ENCODE measurements at regions not wholly inside any gene's neighbourhood (a gene's known extent, or its start where the extent isn't known, plus 50 kb on each side); places are given as distances from the start of the nearest gene placed in this dataset.

DNA sequence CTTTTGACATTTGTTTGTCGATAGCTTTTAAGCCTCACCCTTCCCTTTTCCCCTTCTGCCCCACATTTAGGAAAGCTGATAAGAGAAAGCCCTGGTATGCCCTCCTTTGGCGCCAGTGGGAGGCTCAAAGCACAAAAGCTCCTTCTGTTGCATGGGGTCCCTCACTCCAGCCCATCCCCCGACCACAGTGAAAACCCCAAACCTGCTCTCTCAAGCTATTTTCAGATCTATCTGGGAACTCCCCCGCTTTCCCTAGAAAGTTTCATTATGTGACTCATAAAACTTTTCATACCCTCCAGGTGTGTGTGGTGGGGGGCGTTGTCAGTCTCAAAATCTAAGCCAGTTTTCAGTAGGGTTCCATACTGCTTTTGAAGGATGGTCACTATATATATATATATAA, 259.0 kb upstream of the PCDH7 start:
- H3K27me3 ChIP-seq, result no peaks in the 10 kb centered on the region
- no peak overlapping the region for H3K27ac ChIP-seq
- no peaks in the 10 kb centered on the region for H3K9me3 ChIP-seq
- H3K4me1 ChIP-seq, result no peaks in the 10 kb centered on the region
- intact Hi-C loops (cut with DNase I), result no loop called here
- no peak overlapping the region for H3K4me3 ChIP-seq
- DNase-seq (ENCODE audit: extremely low spot score in 2 of 2), result no peak
- TF ChIP-seq POLR2AphosphoS5 (IDR thresholded peaks at IDR 0.05; ENCODE audit: insufficient read depth in 1 of 2, low read depth in 1 of 2) (no peak), POLR2A (IDR thresholded peaks at IDR 0.05) (no peak)
- TF ChIP-seq, protein P1, sequence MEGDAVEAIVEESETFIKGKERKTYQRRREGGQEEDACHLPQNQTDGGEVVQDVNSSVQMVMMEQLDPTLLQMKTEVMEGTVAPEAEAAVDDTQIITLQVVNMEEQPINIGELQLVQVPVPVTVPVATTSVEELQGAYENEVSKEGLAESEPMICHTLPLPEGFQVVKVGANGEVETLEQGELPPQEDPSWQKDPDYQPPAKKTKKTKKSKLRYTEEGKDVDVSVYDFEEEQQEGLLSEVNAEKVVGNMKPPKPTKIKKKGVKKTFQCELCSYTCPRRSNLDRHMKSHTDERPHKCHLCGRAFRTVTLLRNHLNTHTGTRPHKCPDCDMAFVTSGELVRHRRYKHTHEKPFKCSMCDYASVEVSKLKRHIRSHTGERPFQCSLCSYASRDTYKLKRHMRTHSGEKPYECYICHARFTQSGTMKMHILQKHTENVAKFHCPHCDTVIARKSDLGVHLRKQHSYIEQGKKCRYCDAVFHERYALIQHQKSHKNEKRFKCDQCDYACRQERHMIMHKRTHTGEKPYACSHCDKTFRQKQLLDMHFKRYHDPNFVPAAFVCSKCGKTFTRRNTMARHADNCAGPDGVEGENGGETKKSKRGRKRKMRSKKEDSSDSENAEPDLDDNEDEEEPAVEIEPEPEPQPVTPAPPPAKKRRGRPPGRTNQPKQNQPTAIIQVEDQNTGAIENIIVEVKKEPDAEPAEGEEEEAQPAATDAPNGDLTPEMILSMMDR (IDR thresholded peaks at IDR 0.05), result no peak
- H3K36me3 ChIP-seq, result no peaks in the 10 kb centered on the region

DNA sequence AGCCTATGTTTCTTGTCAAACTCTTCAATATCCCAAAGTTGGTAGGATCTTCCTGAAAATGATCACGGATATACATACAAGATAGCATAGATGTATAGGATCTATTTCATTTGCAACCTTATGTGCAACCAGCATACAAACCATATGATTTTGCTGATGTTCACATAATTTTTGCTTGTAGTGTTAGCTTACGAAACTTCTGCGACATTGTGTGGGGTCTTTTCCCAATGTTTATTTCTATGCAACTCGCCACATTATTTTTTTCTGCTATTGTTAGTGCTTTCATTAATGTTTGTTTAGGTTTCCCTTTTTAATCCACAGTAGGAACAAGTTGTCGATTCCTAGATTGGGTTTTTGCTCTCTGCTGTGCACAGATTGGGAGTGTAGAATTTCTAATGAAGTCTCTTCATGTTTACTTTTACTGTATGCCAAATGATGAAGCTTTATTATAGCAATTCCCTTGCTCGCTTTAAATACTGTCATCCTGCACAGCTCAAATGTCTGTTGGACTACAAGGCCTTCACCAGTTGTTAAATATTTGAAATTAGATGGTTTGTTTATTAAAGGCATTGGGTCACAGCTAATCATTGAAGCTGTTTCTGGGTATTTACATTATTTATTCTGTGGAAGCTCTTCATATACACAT, 257.6 kb upstream of the PCDH7 start:
- no peaks in the 10 kb centered on the region for H3K27me3 ChIP-seq
- no peaks in the 10 kb centered on the region for H3K4me1 ChIP-seq

DNA sequence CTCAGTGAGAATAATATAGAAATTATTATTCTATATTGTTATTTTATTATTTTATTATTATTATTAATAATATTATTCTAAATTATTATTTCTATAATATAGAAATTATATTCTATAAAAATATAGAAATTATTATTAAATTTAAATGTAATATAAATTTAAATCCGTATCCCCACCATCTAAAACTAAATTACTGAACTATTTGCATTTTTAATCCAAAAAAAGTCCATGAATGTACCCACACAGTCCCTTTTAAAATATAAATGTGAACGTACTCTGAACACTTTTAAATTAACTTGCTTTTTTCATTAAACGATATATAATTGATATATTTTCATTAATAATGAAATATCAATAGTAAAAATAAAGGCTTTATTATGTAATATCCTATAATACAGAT, 248.3 kb upstream of the PCDH7 start:
- Histone ChIP-seq H3K4me1 (no peaks in the 10 kb centered on the region), H3K27ac (no peak overlapping the region)

More for the DNA sequence above, 257.6 kb upstream of the PCDH7 start:
- no peak for DNase-seq (ENCODE audit: extremely low spot score in 2 of 2)
- no peak overlapping the region for H3K4me3 ChIP-seq
- intact Hi-C loops (cut with DNase I), result no loop called here
- no peak overlapping the region for H3K27ac ChIP-seq
- H3K36me3 ChIP-seq, result no peaks in the 10 kb centered on the region
- no peaks in the 10 kb centered on the region for H3K9me3 ChIP-seq
- TF ChIP-seq POLR2AphosphoS5 (IDR thresholded peaks at IDR 0.05; ENCODE audit: insufficient read depth in 1 of 2, low read depth in 1 of 2) (no peak), POLR2A (IDR thresholded peaks at IDR 0.05) (no peak)
- TF ChIP-seq, protein P1 (IDR thresholded peaks at IDR 0.05), result no peak

DNA sequence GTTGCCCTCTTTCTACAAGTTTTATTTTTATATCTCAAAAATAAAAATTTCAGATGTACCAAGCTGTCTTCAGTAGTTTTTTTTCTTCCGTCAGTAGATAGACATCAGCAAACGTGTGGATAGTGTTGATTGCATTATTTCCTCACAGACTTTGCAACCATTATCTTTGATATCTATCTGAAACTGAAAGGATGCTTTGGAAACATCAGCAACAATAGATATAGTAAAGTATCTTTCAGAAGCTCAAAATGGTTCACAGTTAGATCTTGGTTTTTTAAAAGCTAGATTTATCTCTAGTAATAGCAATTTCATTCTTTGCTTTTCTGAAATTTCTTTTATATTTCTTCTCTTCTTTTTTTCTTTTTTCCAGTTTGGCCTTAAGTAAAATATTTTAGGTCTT, 246.9 kb upstream of the PCDH7 start:
- intact Hi-C loops (cut with DNase I), result no loop called here
- no peak for DNase-seq (ENCODE audit: extremely low spot score in 2 of 2)
- H3K27ac ChIP-seq, result no peak overlapping the region
- no peaks in the 10 kb centered on the region for H3K9me3 ChIP-seq
- TF ChIP-seq POLR2A (IDR thresholded peaks at IDR 0.05), result no peak
- TF ChIP-seq, protein P1 (IDR thresholded peaks at IDR 0.05), result no peak
- TF ChIP-seq POLR2AphosphoS5 (IDR thresholded peaks at IDR 0.05; ENCODE audit: insufficient read depth in 1 of 2, low read depth in 1 of 2), result no peak
- no peak overlapping the region for H3K4me3 ChIP-seq
- no peaks in the 10 kb centered on the region for H3K27me3 ChIP-seq
- no peaks in the 10 kb centered on the region for H3K36me3 ChIP-seq
- no peaks in the 10 kb centered on the region for H3K4me1 ChIP-seq

More for the DNA sequence above, 248.3 kb upstream of the PCDH7 start:
- Histone ChIP-seq H3K36me3 (no peaks in the 10 kb centered on the region), H3K27me3 (no peaks in the 10 kb centered on the region), H3K9me3 (no peaks in the 10 kb centered on the region), H3K4me3 (no peak overlapping the region)
- DNase-seq (ENCODE audit: extremely low spot score in 2 of 2), result no peak
- TF ChIP-seq, protein P1 (IDR thresholded peaks at IDR 0.05), result no peak
- TF ChIP-seq POLR2A (IDR thresholded peaks at IDR 0.05), result no peak
- no peak for TF ChIP-seq POLR2AphosphoS5 (IDR thresholded peaks at IDR 0.05; ENCODE audit: insufficient read depth in 1 of 2, low read depth in 1 of 2)
- intact Hi-C loops (cut with DNase I), result no loop called here

DNA sequence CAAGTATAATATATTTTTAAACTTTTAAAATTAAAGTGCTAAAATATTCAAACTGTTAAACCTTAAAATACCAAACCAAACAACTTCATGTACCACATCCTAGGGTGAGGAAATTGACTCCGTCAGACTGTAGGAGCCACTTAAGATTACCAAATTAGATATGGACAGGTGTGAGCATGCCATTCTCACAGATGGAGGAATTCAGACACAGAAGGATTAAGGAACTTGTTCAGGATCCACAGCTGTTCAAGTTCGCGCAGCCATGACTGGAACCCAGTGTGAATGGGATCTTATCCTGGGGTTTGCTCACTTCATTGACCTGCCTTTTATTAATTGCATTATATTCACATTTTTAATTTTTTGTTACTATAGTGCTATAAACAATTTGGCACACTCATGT, 224.9 kb upstream of the PCDH7 start:
- no peak overlapping the region for H3K4me3 ChIP-seq
- H3K9me3 ChIP-seq, result no peaks in the 10 kb centered on the region
- H3K27ac ChIP-seq, result no peak overlapping the region
- H3K4me1 ChIP-seq, result no peaks in the 10 kb centered on the region
- intact Hi-C loops (cut with DNase I), result no loop called here
- H3K27me3 ChIP-seq, result no peaks in the 10 kb centered on the region
- no peaks in the 10 kb centered on the region for H3K36me3 ChIP-seq
- DNase-seq (ENCODE audit: extremely low spot score in 2 of 2), result no peak
- TF ChIP-seq POLR2A (IDR thresholded peaks at IDR 0.05) (no peak), POLR2AphosphoS5 (IDR thresholded peaks at IDR 0.05; ENCODE audit: insufficient read depth in 1 of 2, low read depth in 1 of 2) (no peak)
- TF ChIP-seq, protein P1 (IDR thresholded peaks at IDR 0.05), result no peak

Data from vagina (tissue), 2 donors.